IMR-90 (cell line): ENCODE measurements at regions not wholly inside any gene's neighbourhood (a gene's known extent, or its start where the extent isn't known, plus 50 kb on each side); places are given as distances from the start of the nearest gene placed in this dataset.

Experiments used
- ATAC-seq: fragments of 200-7000 bp; cut with Tn5 transposase; 2 replicates; pipeline ENCODE4 v1.9.1; 2020; ENCODE audit warnings: low read depth, mild to moderate bottlenecking, moderate library complexity
- BruUV-seq: library from RNA; stranded (reverse); fragments of 400-500 nt; replicated peaks from 2 replicates; lab custom pipeline; 2021; lab: Mats Ljungman, UMichigan
- CTCF ChIA-PET: fragments of 300-600 bp; formaldehyde crosslinking; extraction: SDS; loops from one replicate; lab custom pipeline; 2021; ENCODE audit warnings: antibody characterized with exemption; lab: Yijun Ruan, JAX
- POLR2A ChIA-PET: fragments of 300-600 bp; sonication (Branson Sonifier 250); formaldehyde crosslinking; loops from one replicate; lab custom pipeline; 2022; ENCODE audit warnings: antibody characterized with exemption; ENCODE audit not compliant: unreplicated experiment; lab: Charles Lee
- DNase-seq: peaks from one replicate; pipeline ENCODE4 v3.0.0; 2013
- H2AFZ ChIP-seq: replicated peaks from 2 replicates; pipeline ENCODE3; 2013; ENCODE audit warnings: low read length, mild to moderate bottlenecking; ENCODE audit not compliant: poor library complexity
- H2AK5ac ChIP-seq: 2 replicates; pipeline ENCODE4 v1.6.1; 2013; ENCODE audit warnings: low read depth, low read length, inconsistent platforms
- H2AK9ac ChIP-seq: replicated peaks from 2 replicates; pipeline ENCODE3; 2013; ENCODE audit warnings: mild to moderate bottlenecking, low read depth, low read length, moderate library complexity; ENCODE audit not compliant: poor library complexity
- H2BK120ac ChIP-seq: 2 replicates; pipeline ENCODE4 v1.6.1; 2013; ENCODE audit warnings: low read depth, low read length, inconsistent platforms
- H2BK15ac ChIP-seq: 3 replicates; pipeline ENCODE4 v1.6.1; 2013; ENCODE audit warnings: low read depth, low read length, inconsistent platforms
- H2BK20ac ChIP-seq: 2 replicates; pipeline ENCODE4 v1.6.1; 2013; ENCODE audit warnings: low read depth, mild to moderate bottlenecking, inconsistent platforms, low read length, moderate library complexity
- H2BK5ac ChIP-seq: 2 replicates; pipeline ENCODE4 v1.6.1; 2013; ENCODE audit warnings: mild to moderate bottlenecking, low read depth, low read length, inconsistent platforms; ENCODE audit not compliant: poor library complexity, severe bottlenecking
- H3K14ac ChIP-seq: replicated peaks from 2 replicates; pipeline ENCODE4 v1.6.1; 2013; ENCODE audit warnings: low read depth, low read length, inconsistent platforms
- H3K18ac ChIP-seq: 2 replicates; pipeline ENCODE4 v1.6.1; 2013; ENCODE audit warnings: low read depth, low read length, control low read depth
- H3K23ac ChIP-seq: 2 replicates; pipeline ENCODE4 v1.6.1; 2013; ENCODE audit warnings: low read depth, low read length, inconsistent platforms
- H3K27ac ChIP-seq: 2 replicates; pipeline ENCODE4 v1.5.1; 2013; ENCODE audit warnings: mild to moderate bottlenecking, control low read depth, low read length; ENCODE audit not compliant: insufficient read depth
- H3K27me3 ChIP-seq: 2 replicates; pipeline ENCODE4 v1.6.1; 2013; ENCODE audit warnings: low read length; ENCODE audit not compliant: control insufficient read depth, insufficient read depth
- H3K36me3 ChIP-seq: 2 replicates; pipeline ENCODE4 v1.6.1; 2013; ENCODE audit warnings: low read length, mixed read lengths; ENCODE audit not compliant: control insufficient read depth, insufficient read depth
- H3K4ac ChIP-seq: 2 replicates; pipeline ENCODE4 v1.6.1; 2013; ENCODE audit warnings: low read depth, low read length, inconsistent platforms
- H3K4me1 ChIP-seq: 2 replicates; pipeline ENCODE4 v1.6.1; 2013; ENCODE audit warnings: low read length, mixed read lengths; ENCODE audit not compliant: control insufficient read depth, insufficient read depth
- H3K4me2 ChIP-seq: 2 replicates; pipeline ENCODE4 v1.6.1; 2013; ENCODE audit warnings: low read depth, mild to moderate bottlenecking, control low read depth, low read length, moderate library complexity
- H3K4me3 ChIP-seq: 2 replicates; pipeline ENCODE4 v1.5.1; 2013; ENCODE audit warnings: low read depth, mild to moderate bottlenecking, control low read depth, low read length, moderate library complexity; ENCODE audit not compliant: insufficient read depth
- H3K56ac ChIP-seq: 2 replicates; pipeline ENCODE4 v1.6.1; 2013; ENCODE audit warnings: low read length, inconsistent platforms; ENCODE audit not compliant: insufficient read depth; ENCODE audit errors: extremely low read depth
- H3K79me1 ChIP-seq, 2 experiments: 2 replicates each; pipeline ENCODE4 v1.6.1; 2013; ENCODE audit warnings: low read length in 2 of 2, inconsistent platforms in 1 of 2, low read depth in 1 of 2
- H3K9ac ChIP-seq: 2 replicates; pipeline ENCODE4 v1.6.1; 2013; ENCODE audit warnings: low read depth, low read length, control low read depth
- H3K9me1 ChIP-seq: 2 replicates; pipeline ENCODE4 v1.6.1; 2013; ENCODE audit warnings: low read length, inconsistent platforms; ENCODE audit not compliant: insufficient read depth
- H3K9me3 ChIP-seq: 2 replicates; pipeline ENCODE4 v1.6.1; 2013; ENCODE audit warnings: low read length; ENCODE audit not compliant: control insufficient read depth, insufficient read depth
- H4K20me1 ChIP-seq: 2 replicates; pipeline ENCODE4 v1.6.1; 2013; ENCODE audit warnings: low read length, inconsistent platforms; ENCODE audit not compliant: insufficient read depth
- H4K5ac ChIP-seq: 2 replicates; pipeline ENCODE4 v1.6.1; 2013; ENCODE audit warnings: mild to moderate bottlenecking, low read depth, low read length, control low read depth
- H4K8ac ChIP-seq, 2 experiments: 2 replicates each; pipeline ENCODE4 v1.6.1; 2013; ENCODE audit warnings: low read depth in 2 of 2, low read length in 2 of 2, control low read depth in 1 of 2, inconsistent platforms in 1 of 2
- H4K91ac ChIP-seq: 2 replicates; pipeline ENCODE4 v1.6.1; 2013; ENCODE audit warnings: low read depth, low read length, inconsistent platforms; ENCODE audit not compliant: insufficient read depth
- BHLHE40 ChIP-seq: fragments of 150-350 bp; IDR thresholded peaks from 2 replicates; pipeline ENCODE4 v1.6.1; 2016; ENCODE audit warnings: mild to moderate bottlenecking, low read depth, low read length
- CEBPB ChIP-seq: IDR thresholded peaks from 2 replicates; pipeline ENCODE4 v1.6.1; 2012; ENCODE audit warnings: low read depth, low read length, improper control_type of control experiment
- CHD1 ChIP-seq: IDR thresholded peaks from 2 replicates; pipeline ENCODE4 v1.6.1; 2012; ENCODE audit warnings: low read depth, low read length, improper control_type of control experiment
- FOS ChIP-seq: fragments of 150-350 bp; IDR thresholded peaks from 2 replicates; pipeline ENCODE4 v1.6.1; 2016; ENCODE audit warnings: low read depth, low read length
- MAFK ChIP-seq: IDR thresholded peaks from 2 replicates; pipeline ENCODE4 v1.6.1; 2012; ENCODE audit warnings: low read depth, low read length, improper control_type of control experiment
- MXI1 ChIP-seq: IDR thresholded peaks from 2 replicates; pipeline ENCODE4 v1.6.1; 2012; ENCODE audit warnings: low read depth, mild to moderate bottlenecking, low read length, moderate library complexity, borderline replicate concordance
- NFE2L2 ChIP-seq: fragments of 150-350 bp; IDR thresholded peaks from 2 replicates; pipeline ENCODE4 v1.6.1; 2016; ENCODE audit warnings: low read depth, mild to moderate bottlenecking, low read length
- POLR2A ChIP-seq: IDR thresholded peaks from 2 replicates; pipeline ENCODE4 v1.6.1; 2012; ENCODE audit warnings: mild to moderate bottlenecking, low read depth, low read length
- RAD21 ChIP-seq: IDR thresholded peaks from 2 replicates; pipeline ENCODE4 v1.6.1; 2012; ENCODE audit warnings: low read length, improper control_type of control experiment
- RCOR1 ChIP-seq: IDR thresholded peaks from 2 replicates; pipeline ENCODE4 v1.6.1; 2012; ENCODE audit warnings: mild to moderate bottlenecking, low read length, improper control_type of control experiment; ENCODE audit not compliant: insufficient replicate concordance
- RFX5 ChIP-seq: IDR thresholded peaks from 2 replicates; pipeline ENCODE4 v1.8.0; 2012; ENCODE audit warnings: low read depth, mild to moderate bottlenecking, low read length, moderate library complexity
- SMC3 ChIP-seq: fragments of 150-350 bp; IDR thresholded peaks from 2 replicates; pipeline ENCODE4 v1.6.1; 2016; ENCODE audit warnings: low read depth, mild to moderate bottlenecking, antibody characterized with exemption, low read length, moderate library complexity
- WGBS, 2 experiments: methylation state at CpG; one replicate each; pipeline versions ENCODE4 v1.1.5 to v1.1.7; 2013; ENCODE audit warnings: missing lambda C conversion rate in 2 of 2; ENCODE audit not compliant: insufficient read length in 1 of 2; ENCODE audit errors: extremely low coverage in 2 of 2; 5-methylcytosine and 5-hydroxymethylcytosine counted together
- dilution Hi-C: fragments of 300-500 bp; cut with HindIII; formaldehyde crosslinking; loops from one replicate; pipeline ENCODE4 v1.14.3; 2018; ENCODE audit warnings: low sequenced_read_pairs; ENCODE audit not compliant: unreplicated experiment
- in situ Hi-C: fragments of 300-500 bp; cut with MboI; formaldehyde crosslinking; loops from 3 replicates; pipeline ENCODE4 v1.14.3; 2019; ENCODE audit warnings: low sequenced_read_pairs, inconsistent platforms, mixed read lengths
- intact Hi-C: fragments of 100-400 bp; cut with micrococcal nuclease; formaldehyde crosslinking; loops from 2 replicates; pipeline ENCODE4 v1.10.0; 2022
- TF ChIP-seq, protein P1 (sequence below): fragments of 150-350 bp; IDR thresholded peaks from 2 replicates; pipeline ENCODE4 v1.6.1; 2017; ENCODE audit warnings: mild to moderate bottlenecking, antibody characterized with exemption, low read length, low read depth
- TF ChIP-seq, protein P2 (sequence below): conservative IDR thresholded peaks from 2 replicates; pipeline ENCODE4 v1.5.1; 2012; ENCODE audit warnings: mild to moderate bottlenecking, low read depth, low read length, improper control_type of control experiment
- TF ChIP-seq, protein P3 (sequence below): fragments of 150-350 bp; IDR thresholded peaks from 2 replicates; pipeline ENCODE4 v1.6.1; 2016; ENCODE audit warnings: low read depth, mild to moderate bottlenecking, low read length, moderate library complexity, borderline replicate concordance

DNA sequence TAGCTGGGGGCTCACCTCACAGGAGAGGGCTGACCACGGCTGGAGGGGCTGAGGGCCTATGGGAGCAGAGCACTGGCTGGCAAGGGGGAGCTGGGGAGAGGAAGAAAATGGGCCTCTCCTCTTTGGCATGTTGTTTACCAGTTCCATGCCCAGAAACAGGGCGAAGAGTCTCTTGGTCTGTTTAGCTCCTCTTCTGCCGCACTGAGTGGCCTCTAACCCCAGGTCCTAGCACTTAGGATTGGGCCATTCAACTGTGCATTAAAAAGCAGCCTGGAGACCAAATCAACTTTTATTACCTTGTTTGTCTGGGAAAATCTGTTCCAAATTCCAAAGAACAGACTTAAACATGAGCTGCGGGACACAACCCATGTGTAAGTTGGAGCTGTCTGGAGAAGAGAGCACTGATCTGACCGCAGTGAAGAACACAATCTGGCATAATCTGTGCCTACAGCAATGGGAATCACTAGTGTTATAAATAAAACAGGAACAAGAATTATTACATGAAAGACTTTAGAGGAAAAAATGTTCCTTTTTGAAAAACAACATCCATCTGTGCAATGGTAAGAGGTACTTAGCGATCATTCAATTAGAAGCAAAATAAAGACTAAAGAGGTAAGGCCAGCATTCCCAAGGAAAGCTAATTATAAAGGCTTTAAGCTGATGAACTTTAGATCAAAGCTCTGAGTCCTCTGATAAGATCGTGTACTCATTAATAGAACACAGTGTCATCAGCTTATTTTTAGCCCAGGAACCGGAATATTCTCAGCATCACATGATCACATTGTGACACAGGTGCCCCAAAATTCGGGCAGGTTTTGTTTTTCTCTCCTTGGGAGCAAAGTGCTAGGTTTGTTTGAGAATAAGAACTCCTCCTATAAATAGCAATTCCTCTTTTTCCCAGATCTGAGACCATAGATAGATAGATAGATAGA is 243.2 kb downstream of the COL4A1 start:
- Histone ChIP-seq H3K79me1 (no peaks in the 10 kb centered on the region), H3K4me1 (peaks cover 2% of the 10 kb centered on the region), H4K91ac (no peak overlapping the region), H2AK5ac (no peak overlapping the region), H2BK15ac (no peak overlapping the region), H2BK20ac (no peak overlapping the region), H4K20me1 (no peaks in the 10 kb centered on the region), H3K18ac (no peak overlapping the region), H2AK9ac (no peak overlapping the region), H3K23ac (no peak overlapping the region), H3K56ac (no peak overlapping the region), H2AFZ (no peak overlapping the region), H3K9me1 (no peaks in the 10 kb centered on the region; the same call in 1 of the 2 replicates), H3K4me3 (no peak overlapping the region), H3K9ac (no peak overlapping the region), H3K27me3 (no peaks in the 10 kb centered on the region), H3K4me2 (no peak overlapping the region), H2BK5ac (no peak overlapping the region), H3K9me3 (no peaks in the 10 kb centered on the region), H4K8ac (no peak overlapping the region), H4K5ac (no peak overlapping the region), H2BK120ac (no peak overlapping the region), H3K27ac (no peak overlapping the region), H3K14ac (no peak overlapping the region), H3K4ac (no peak overlapping the region), H3K36me3 (no peaks in the 10 kb centered on the region)
- no CpG with 5 or more reads among the region's 9 CpGs for WGBS, 2 experiments
- POLR2A ChIA-PET, result interaction anchor here (0.6 kb wide), 1 partner anchor 195 kb away, joined by 3 read pairs; no protein-coding TSS in a partner anchor
- ATAC-seq, result no peak
- in situ Hi-C loops, result no loop called here
- CTCF ChIA-PET, result interaction anchor here (0.5 kb wide), 1 partner anchor 414 kb away, joined by 3 read pairs; no protein-coding TSS in a partner anchor
- intact Hi-C loops, result no loop called here
- no TSS peak for BruUV-seq
- DNase-seq, result no peak
- dilution Hi-C loops, result no loop called here
- no peak for TF ChIP-seq MAFK
- no peak for TF ChIP-seq RCOR1
- no peak for TF ChIP-seq BHLHE40
- TF ChIP-seq SMC3, result no peak
- TF ChIP-seq POLR2A, result no peak
- TF ChIP-seq, protein P1, sequence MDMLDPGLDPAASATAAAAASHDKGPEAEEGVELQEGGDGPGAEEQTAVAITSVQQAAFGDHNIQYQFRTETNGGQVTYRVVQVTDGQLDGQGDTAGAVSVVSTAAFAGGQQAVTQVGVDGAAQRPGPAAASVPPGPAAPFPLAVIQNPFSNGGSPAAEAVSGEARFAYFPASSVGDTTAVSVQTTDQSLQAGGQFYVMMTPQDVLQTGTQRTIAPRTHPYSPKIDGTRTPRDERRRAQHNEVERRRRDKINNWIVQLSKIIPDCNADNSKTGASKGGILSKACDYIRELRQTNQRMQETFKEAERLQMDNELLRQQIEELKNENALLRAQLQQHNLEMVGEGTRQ, result no peak
- TF ChIP-seq, protein P2, sequence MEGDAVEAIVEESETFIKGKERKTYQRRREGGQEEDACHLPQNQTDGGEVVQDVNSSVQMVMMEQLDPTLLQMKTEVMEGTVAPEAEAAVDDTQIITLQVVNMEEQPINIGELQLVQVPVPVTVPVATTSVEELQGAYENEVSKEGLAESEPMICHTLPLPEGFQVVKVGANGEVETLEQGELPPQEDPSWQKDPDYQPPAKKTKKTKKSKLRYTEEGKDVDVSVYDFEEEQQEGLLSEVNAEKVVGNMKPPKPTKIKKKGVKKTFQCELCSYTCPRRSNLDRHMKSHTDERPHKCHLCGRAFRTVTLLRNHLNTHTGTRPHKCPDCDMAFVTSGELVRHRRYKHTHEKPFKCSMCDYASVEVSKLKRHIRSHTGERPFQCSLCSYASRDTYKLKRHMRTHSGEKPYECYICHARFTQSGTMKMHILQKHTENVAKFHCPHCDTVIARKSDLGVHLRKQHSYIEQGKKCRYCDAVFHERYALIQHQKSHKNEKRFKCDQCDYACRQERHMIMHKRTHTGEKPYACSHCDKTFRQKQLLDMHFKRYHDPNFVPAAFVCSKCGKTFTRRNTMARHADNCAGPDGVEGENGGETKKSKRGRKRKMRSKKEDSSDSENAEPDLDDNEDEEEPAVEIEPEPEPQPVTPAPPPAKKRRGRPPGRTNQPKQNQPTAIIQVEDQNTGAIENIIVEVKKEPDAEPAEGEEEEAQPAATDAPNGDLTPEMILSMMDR, result no peak
- TF ChIP-seq, protein P3, sequence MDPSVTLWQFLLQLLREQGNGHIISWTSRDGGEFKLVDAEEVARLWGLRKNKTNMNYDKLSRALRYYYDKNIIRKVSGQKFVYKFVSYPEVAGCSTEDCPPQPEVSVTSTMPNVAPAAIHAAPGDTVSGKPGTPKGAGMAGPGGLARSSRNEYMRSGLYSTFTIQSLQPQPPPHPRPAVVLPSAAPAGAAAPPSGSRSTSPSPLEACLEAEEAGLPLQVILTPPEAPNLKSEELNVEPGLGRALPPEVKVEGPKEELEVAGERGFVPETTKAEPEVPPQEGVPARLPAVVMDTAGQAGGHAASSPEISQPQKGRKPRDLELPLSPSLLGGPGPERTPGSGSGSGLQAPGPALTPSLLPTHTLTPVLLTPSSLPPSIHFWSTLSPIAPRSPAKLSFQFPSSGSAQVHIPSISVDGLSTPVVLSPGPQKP, result no peak
- no peak for TF ChIP-seq NFE2L2
- TF ChIP-seq RFX5, result no peak
- TF ChIP-seq RAD21, result no peak
- TF ChIP-seq FOS, result no peak
- no peak for TF ChIP-seq CHD1
- no peak for TF ChIP-seq CEBPB
- TF ChIP-seq MXI1, result no peak
